Limb (tissue), 2 donors: ENCODE measurements at regions not wholly inside any gene's neighbourhood (a gene's known extent, or its start where the extent isn't known, plus 50 kb on each side); places are given as distances from the start of the nearest gene placed in this dataset.

ENCODE experiments used
- DNase-seq, 2 donors: peaks; one replicate each; pipeline ENCODE4 v3.0.0-alpha.2; 2016; ENCODE audit errors: extremely low spot score in 2 of 2

DNA sequence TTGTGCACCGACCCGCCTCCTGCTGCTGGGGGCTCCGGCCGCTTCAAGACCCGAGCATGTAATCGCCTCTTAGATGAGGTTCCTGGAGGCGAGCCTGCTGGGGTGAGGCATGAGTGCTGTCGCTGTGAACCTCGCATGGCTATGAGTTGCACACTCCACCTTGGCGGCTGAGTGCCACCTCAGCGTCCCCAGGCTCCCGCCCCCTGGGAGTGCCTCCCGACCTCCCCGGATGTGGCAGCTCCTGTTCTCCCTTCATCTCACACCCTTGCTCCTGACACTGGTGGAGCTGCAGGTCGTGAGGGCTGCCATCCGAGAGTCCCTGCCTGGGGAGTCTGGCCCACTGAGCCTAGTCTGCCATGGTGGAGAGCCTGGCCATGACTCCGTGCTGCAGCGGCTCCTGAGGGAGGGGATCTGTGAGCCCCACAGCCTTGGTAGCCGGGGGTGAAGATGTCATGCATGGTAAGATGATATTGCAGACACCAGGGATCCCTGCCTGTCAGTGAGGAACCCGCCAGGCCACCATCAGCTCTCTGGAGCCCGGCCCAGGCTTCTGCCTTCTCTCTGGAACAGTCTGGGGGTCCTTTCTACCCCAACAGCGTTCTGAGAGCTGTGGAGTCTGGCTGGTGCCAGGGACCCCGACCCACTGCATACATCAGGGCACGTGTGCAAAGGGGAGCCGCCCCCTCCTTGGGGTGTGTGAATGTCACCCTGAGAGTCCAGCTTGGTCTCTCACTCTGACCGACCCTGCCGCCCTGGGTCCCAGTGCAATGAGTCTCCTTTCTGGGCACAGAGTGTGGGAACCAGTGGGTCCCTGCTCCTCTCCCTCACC lies 61.6 kb upstream of the HS6ST1 start:
- peak in 1 of 2 donors; percentile 27 for DNase-seq

DNA sequence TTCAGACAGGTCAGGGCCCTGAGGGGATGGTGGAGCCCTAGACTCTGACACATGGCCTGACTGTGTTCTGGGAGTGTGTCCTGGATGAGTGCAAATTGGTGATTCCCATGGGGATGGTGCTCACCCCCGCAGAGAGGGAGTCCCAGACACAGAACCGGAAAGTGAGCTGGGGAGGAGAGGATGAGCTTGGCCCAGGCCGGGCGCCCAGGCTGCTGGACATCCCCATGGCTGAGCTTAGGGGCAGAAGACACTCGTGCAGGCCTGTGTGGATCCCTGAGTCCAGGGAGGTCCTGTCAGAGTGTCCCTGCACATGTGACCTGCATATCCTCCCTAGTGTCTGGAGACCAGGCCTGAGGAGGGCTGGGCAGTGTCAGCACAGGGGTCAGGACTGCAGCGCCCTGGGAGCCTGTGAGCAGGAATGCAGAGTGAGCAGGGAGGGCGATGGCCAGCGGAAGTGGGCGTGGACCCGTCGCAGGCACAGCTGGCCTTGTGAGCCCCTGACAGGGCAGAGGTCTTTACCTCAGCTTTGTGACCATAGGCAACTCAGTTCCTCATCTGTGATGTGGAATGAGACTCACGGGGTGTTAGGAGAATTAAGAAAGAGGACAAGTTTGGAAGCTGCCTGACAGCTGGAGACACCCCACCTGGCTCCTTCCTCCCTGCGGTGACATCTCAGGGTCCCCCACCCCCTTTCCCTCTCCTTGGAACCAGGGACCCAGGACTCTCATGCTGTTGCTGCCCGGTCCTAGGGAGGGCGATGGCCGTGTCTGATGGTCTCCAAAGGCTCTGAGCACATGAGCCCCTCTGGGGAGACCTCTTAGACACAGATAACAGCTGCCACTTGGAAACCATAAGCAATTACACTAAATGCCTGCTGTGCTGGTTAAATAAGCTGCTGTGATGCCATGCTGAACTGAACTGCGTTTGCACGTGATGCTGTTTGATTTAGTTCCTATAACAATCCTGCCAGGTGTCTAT lies 62.6 kb upstream of the HS6ST1 start:
- DNase-seq, result peak in 1 of 2 donors; percentile 29

- DNase-seq, result no peak
Measured at GRCh38 chr2:128384446-128384845, 65.8 kb upstream of the HS6ST1 start.

GRCh38 chr2:128384956-128385355 lies 66.3 kb upstream of the HS6ST1 start:
- DNase-seq, result peak in 1 of 2 donors; percentile 18

- no peak for DNase-seq
Measured at GRCh38 chr2:128385365-128385764, 66.7 kb upstream of the HS6ST1 start.

GRCh38 chr2:128386066-128386465 lies 67.4 kb upstream of the HS6ST1 start:
- no peak for DNase-seq

- DNase-seq, result peak in 1 of 2 donors; percentile 20
Measured at GRCh38 chr2:128388499-128388941, 69.9 kb upstream of the HS6ST1 start.

DNA sequence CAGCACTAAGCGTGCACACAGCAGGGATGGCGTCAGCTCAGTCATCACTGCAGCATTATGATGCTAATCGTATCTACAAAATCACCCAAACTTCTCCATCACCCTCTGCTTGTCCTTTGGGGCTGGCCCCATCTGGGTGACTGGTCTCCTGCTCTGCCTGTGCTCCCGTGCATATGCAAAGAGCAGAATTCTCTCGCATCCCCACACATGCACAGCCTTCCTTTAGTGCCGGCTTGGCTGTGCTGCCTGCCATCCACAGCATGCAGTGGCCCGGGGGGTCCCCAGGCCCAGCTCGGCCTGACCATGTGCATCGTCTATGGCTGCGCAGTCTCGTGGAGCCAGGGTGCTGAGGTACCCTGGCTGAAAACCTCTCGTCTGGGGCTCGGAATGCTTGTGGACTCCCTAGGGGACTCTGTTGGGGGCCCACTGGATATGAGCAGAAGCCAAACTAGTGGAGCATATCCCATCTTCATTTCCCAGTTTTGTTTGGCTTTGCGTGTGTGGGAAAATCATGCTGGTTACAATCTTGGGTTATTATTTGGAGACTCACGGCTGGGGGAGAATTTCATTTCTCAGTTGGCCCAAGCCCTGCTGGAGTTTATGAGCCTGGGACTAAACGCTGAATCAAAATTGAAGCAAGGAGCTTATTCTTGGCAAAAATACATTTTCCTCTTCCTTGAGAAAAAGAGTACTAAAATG lies 70.9 kb upstream of the HS6ST1 start:
- DNase-seq, result peak; percentile 38 to 40

- peak in 1 of 2 donors; percentile 35 for DNase-seq
Measured at GRCh38 chr2:128390256-128390990, 71.8 kb upstream of the HS6ST1 start.

DNA sequence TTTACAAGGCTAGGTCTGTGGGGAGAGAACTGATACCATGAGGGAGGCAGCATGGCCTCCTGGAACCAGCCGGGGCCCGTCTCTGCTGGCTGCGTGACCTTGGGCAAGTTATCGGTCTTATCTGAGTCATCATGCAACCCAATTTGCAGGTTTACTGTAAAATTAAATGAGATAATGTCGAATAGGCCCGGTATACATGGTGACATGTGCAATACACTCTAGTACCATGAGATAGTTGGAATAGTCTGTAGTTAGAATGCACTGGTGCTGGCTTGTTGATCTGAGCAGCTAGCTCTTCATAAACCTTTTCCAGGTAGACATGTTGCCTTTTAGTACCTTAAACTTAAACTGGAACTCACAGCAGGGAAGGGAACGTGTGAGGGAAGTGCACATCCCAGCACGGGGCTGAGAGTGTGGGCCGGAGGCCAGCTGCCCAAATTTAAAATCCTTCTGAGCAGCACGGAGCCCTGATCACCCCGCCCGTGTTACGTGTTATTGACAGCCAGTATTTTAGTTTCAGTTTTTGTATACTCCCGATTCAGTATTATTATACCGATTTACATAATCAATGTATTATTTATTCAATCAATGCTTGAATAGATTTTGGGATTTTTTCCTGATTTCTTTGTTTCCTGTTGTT lies 72.4 kb upstream of the HS6ST1 start:
- DNase-seq, result peak in 1 of 2 donors; percentile 17

DNA sequence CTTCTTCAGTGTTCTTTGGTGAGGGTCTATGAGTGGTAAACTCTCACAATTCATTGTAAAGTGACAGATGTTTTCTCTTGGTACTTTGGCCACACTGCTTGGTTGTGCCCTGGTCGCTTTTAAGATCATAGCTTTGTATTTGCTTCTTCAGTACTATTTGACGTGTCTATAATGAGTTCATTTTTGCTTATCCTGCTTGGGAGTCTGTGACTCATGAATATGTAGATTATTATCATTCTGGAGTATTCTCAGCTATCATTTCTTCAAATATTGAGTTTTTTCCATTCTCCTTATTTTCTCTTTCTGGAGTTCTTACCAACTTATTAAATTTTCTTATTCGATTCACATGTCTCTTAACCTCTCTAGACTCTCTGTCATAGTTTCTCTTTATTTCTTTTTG lies 73.0 kb upstream of the HS6ST1 start:
- DNase-seq, result no peak

- DNase-seq, result no peak
Measured at GRCh38 chr2:128392207-128392606, 73.5 kb upstream of the HS6ST1 start.

- peak in 1 of 2 donors; percentile 19 for DNase-seq
Measured at GRCh38 chr2:128394007-128394730, 75.5 kb upstream of the HS6ST1 start.

GRCh38 chr2:128395196-128395595 lies 76.5 kb upstream of the HS6ST1 start:
- DNase-seq, result peak in 1 of 2 donors; percentile 20

GRCh38 chr2:128395640-128396499 lies 77.2 kb upstream of the HS6ST1 start:
- DNase-seq, result peak in 1 of 2 donors; percentile 34

- peak in 1 of 2 donors; percentile 59 for DNase-seq
Measured at GRCh38 chr2:128396500-128396891, 77.8 kb upstream of the HS6ST1 start.

- DNase-seq, result no peak
Measured at GRCh38 chr2:128396946-128397345, 78.3 kb upstream of the HS6ST1 start.

DNA sequence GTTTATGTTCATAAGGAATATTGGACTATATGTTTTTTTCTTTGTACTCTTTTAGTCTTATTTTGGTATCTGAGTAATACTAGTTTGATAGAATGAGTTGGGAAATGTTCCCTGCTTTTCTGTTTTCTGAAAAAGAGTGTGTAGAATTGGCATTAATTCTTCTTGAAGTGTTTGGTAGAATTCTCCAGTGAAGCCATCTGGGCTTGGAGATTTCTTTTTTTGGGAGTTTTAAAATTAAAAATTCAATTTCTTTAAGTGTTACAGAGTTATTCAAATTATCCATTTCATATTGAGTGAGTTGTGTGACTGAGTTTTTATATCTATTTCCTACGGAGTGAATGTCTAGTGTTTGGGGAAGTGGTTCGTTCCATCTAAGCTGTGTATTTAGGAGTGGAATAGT lies 80.6 kb upstream of the HS6ST1 start:
- no peak for DNase-seq
